ENCODE measurements at regions not wholly inside any gene's neighbourhood (a gene's known extent, or its start where the extent isn't known, plus 50 kb on each side); places are given as distances from the start of the nearest gene placed in this dataset.
A peak's percentile ranks its signal among the peaks of the same experiment; 100 is the strongest.

- no peak for DNase-seq
These were observed 633.0 kb upstream of the FAM241A start for GRCh38 chr4:111512081-111512783.

- no peak for DNase-seq
These were observed 625.6 kb upstream of the FAM241A start for GRCh38 chr4:111519683-111520082.

GRCh38 chr4:111530446-111530845 lies 614.8 kb upstream of the FAM241A start:
- DNase-seq: no peak

GRCh38 chr4:111535792-111536191 lies 609.5 kb upstream of the FAM241A start:
- DNase-seq: no peak

- no peak for DNase-seq
These were observed 608.1 kb upstream of the FAM241A start for GRCh38 chr4:111537165-111537564.

- DNase-seq: peak in 1 of 2 experiments; percentile 29
These were observed 607.4 kb upstream of the FAM241A start for GRCh38 chr4:111537871-111538270.

GRCh38 chr4:111540671-111541070 lies 604.6 kb upstream of the FAM241A start:
- no peak for DNase-seq

- no peak for DNase-seq
These were observed 603.2 kb upstream of the FAM241A start for GRCh38 chr4:111542056-111542455.

GRCh38 chr4:111546881-111547280 lies 598.4 kb upstream of the FAM241A start:
- DNase-seq: no peak

- no peak for DNase-seq
These were observed 589.0 kb upstream of the FAM241A start for GRCh38 chr4:111556141-111556781.

GRCh38 chr4:111556851-111557250 lies 588.4 kb upstream of the FAM241A start:
- DNase-seq: no peak

GRCh38 chr4:111562826-111563225 lies 582.4 kb upstream of the FAM241A start:
- no peak for DNase-seq

GRCh38 chr4:111572470-111572869 lies 572.8 kb upstream of the FAM241A start:
- DNase-seq: no peak

- no peak for DNase-seq
These were observed 571.9 kb upstream of the FAM241A start for GRCh38 chr4:111573386-111573785.

GRCh38 chr4:111579767-111580166 lies 565.5 kb upstream of the FAM241A start:
- no peak for DNase-seq

- DNase-seq: no peak
These were observed 549.8 kb upstream of the FAM241A start for GRCh38 chr4:111595456-111595855.

- no peak for DNase-seq
These were observed 548.8 kb upstream of the FAM241A start for GRCh38 chr4:111596491-111596890.

GRCh38 chr4:111601671-111602070 lies 543.6 kb upstream of the FAM241A start:
- DNase-seq: no peak

GRCh38 chr4:111602848-111603247 lies 542.4 kb upstream of the FAM241A start:
- DNase-seq: no peak

- DNase-seq: no peak
These were observed 540.1 kb upstream of the FAM241A start for GRCh38 chr4:111605111-111605510.

- no peak for DNase-seq
These were observed 534.6 kb upstream of the FAM241A start for GRCh38 chr4:111610681-111611080.

GRCh38 chr4:111618908-111619307 lies 526.3 kb upstream of the FAM241A start:
- no peak for DNase-seq

- no peak for DNase-seq
These were observed 516.8 kb upstream of the FAM241A start for GRCh38 chr4:111628437-111628836.

- DNase-seq: no peak
These were observed 514.5 kb upstream of the FAM241A start for GRCh38 chr4:111630705-111631104.
